Activated CD8-positive, alpha-beta memory T cell treated with anti-CD3 and anti-CD28 coated beads for 1 hour (primary cell): ENCODE measurements at regions not wholly inside any gene's neighbourhood (a gene's known extent, or its start where the extent isn't known, plus 50 kb on each side); places are given as distances from the start of the nearest gene placed in this dataset.
"Not testable (repeated sequence)": the region's sequence is repeated elsewhere in the genome, so short reads cannot be mapped to it uniquely, and the experiment has no call there.

Experiments
- DNase-seq, 2 donors: peaks; one replicate each; pipeline ENCODE4 v3.0.0-alpha.2; 2020; ENCODE audit warnings: low read depth in 1 of 2; ENCODE audit errors: extremely low read depth in 1 of 2

GRCh38 chr11:87885084-87885483 is 290.2 kb downstream of the RAB38 start:
- DNase-seq, result not testable (repeated sequence)

GRCh38 chr11:87879118-87879517 is 296.1 kb downstream of the RAB38 start:
- DNase-seq, result no peak

- DNase-seq, result no peak
These were observed 296.8 kb downstream of the RAB38 start for GRCh38 chr11:87878373-87878825.

- DNase-seq, result no peak
These were observed 304.2 kb downstream of the RAB38 start for GRCh38 chr11:87871056-87871455.

- no peak for DNase-seq
These were observed 305.2 kb downstream of the RAB38 start for GRCh38 chr11:87870086-87870485.

- no peak for DNase-seq
These were observed 308.3 kb downstream of the RAB38 start for GRCh38 chr11:87866951-87867350.

GRCh38 chr11:87861030-87861429 is 314.2 kb downstream of the RAB38 start:
- no peak for DNase-seq

GRCh38 chr11:87859636-87860035 is 315.6 kb downstream of the RAB38 start:
- no peak for DNase-seq

- no peak for DNase-seq
These were observed 323.4 kb downstream of the RAB38 start for GRCh38 chr11:87851827-87852226.

GRCh38 chr11:87851234-87851633 is 324.0 kb downstream of the RAB38 start:
- DNase-seq, result no peak

GRCh38 chr11:87849216-87849615 is 326.0 kb downstream of the RAB38 start:
- no peak for DNase-seq

GRCh38 chr11:87840786-87841185 is 334.5 kb downstream of the RAB38 start:
- DNase-seq, result no peak

- no peak for DNase-seq
These were observed 343.0 kb downstream of the RAB38 start for GRCh38 chr11:87832211-87832610.

- DNase-seq, result no peak
These were observed 355.2 kb downstream of the RAB38 start for GRCh38 chr11:87820011-87820410.

GRCh38 chr11:87819151-87819550 is 356.1 kb downstream of the RAB38 start:
- DNase-seq, result no peak

GRCh38 chr11:87812571-87813365 is 362.5 kb downstream of the RAB38 start:
- DNase-seq, result no peak

GRCh38 chr11:87810486-87810885 is 364.8 kb downstream of the RAB38 start:
- no peak for DNase-seq

- DNase-seq, result no peak
These were observed 366.0 kb downstream of the RAB38 start for GRCh38 chr11:87809256-87809655.

- no peak for DNase-seq
These were observed 371.1 kb downstream of the RAB38 start for GRCh38 chr11:87804176-87804575.

- DNase-seq, result no peak
These were observed 371.5 kb downstream of the RAB38 start for GRCh38 chr11:87803748-87804147.

- not testable (repeated sequence) for DNase-seq
These were observed 390.4 kb downstream of the RAB38 start for GRCh38 chr11:87784862-87785261.

GRCh38 chr11:87780068-87780413 is 395.2 kb downstream of the RAB38 start:
- no peak for DNase-seq
